Neuronal stem cell (in vitro differentiated cells): ENCODE measurements at regions not wholly inside any gene's neighbourhood (a gene's known extent, or its start where the extent isn't known, plus 50 kb on each side); places are given as distances from the start of the nearest gene placed in this dataset.

ENCODE experiments used
- DNase-seq: peaks from one replicate; pipeline ENCODE4 v3.0.0-alpha.2; 2013; ENCODE audit warnings: low spot score
- H2AFZ ChIP-seq: one replicate; pipeline ENCODE4 v1.6.1; 2013; ENCODE audit warnings: mild to moderate bottlenecking, low read length, inconsistent platforms
- H2AK5ac ChIP-seq: 2 replicates; pipeline ENCODE4 v1.6.1; 2013; ENCODE audit warnings: low read depth, mild to moderate bottlenecking, inconsistent platforms, low read length, moderate library complexity, mixed read lengths
- H2BK120ac ChIP-seq: 2 replicates; pipeline ENCODE4 v1.6.1; 2013; ENCODE audit warnings: low read depth, mild to moderate bottlenecking, inconsistent platforms, low read length, moderate library complexity, mixed read lengths
- H2BK12ac ChIP-seq: one replicate; pipeline ENCODE4 v1.6.1; 2013; ENCODE audit warnings: low read length, inconsistent platforms
- H2BK15ac ChIP-seq: 2 replicates; pipeline ENCODE4 v1.6.1; 2013; ENCODE audit warnings: mild to moderate bottlenecking, low read length, inconsistent platforms, mixed read lengths
- H2BK5ac ChIP-seq: one replicate; pipeline ENCODE4 v1.6.1; 2013; ENCODE audit warnings: inconsistent platforms, mild to moderate bottlenecking, low read length, moderate library complexity
- H3K14ac ChIP-seq: one replicate; pipeline ENCODE4 v1.6.1; 2013; ENCODE audit warnings: low read length, inconsistent platforms
- H3K18ac ChIP-seq: 2 replicates; pipeline ENCODE4 v1.6.1; 2013; ENCODE audit warnings: low read length, inconsistent platforms
- H3K23ac ChIP-seq: 2 replicates; pipeline ENCODE4 v1.6.1; 2013; ENCODE audit warnings: low read depth, mild to moderate bottlenecking, mixed read lengths, low read length, inconsistent platforms; ENCODE audit not compliant: poor library complexity
- H3K27ac ChIP-seq: replicated peaks from 3 replicates; pipeline ENCODE4 v1.5.1; 2013; ENCODE audit warnings: low read length, inconsistent platforms
- H3K27me3 ChIP-seq, 3 experiments: 2 replicates each; pipeline ENCODE4 v1.6.1; 2013; ENCODE audit warnings: low read length in 3 of 3, mild to moderate bottlenecking in 2 of 3, inconsistent platforms in 1 of 3, low read depth in 1 of 3, mixed read lengths in 1 of 3, moderate library complexity in 1 of 3; ENCODE audit not compliant: control insufficient read depth in 3 of 3, insufficient read depth in 3 of 3
- H3K36me3 ChIP-seq, 2 donors: replicated peaks in 1 of 2; 2 replicates each; pipeline ENCODE4 v1.6.1; 2013; ENCODE audit warnings: low read length in 2 of 2; ENCODE audit not compliant: control insufficient read depth in 2 of 2, insufficient read depth in 2 of 2
- H3K4ac ChIP-seq: 2 replicates; pipeline ENCODE4 v1.6.1; 2013; ENCODE audit warnings: inconsistent platforms, mild to moderate bottlenecking, low read length, moderate library complexity
- H3K4me1 ChIP-seq, 2 donors: 1 replicate in 1 of 2; 2 replicates in 1 of 2; pipeline ENCODE4 v1.6.1; 2013; ENCODE audit warnings: low read length in 2 of 2, low read depth in 1 of 2; ENCODE audit not compliant: control insufficient read depth in 2 of 2, insufficient read depth in 1 of 2
- H3K4me2 ChIP-seq: one replicate; pipeline ENCODE4 v1.6.1; 2013; ENCODE audit warnings: mild to moderate bottlenecking, low read length, inconsistent platforms; ENCODE audit not compliant: insufficient read depth, poor library complexity, severe bottlenecking
- H3K4me3 ChIP-seq, 2 donors: 2 replicates each; pipeline ENCODE4 v1.5.1; 2013; ENCODE audit warnings: low read length in 2 of 2, mild to moderate bottlenecking in 2 of 2, inconsistent platforms in 1 of 2, moderate library complexity in 1 of 2
- H3K79me1 ChIP-seq: one replicate; pipeline ENCODE4 v1.6.1; 2013; ENCODE audit warnings: low read depth, mild to moderate bottlenecking, inconsistent platforms, low read length, moderate library complexity
- H3K9ac ChIP-seq: one replicate; pipeline ENCODE4 v1.6.1; 2013; ENCODE audit warnings: mild to moderate bottlenecking, low read depth, low read length, inconsistent platforms; ENCODE audit not compliant: poor library complexity
- H3K9me3 ChIP-seq, 2 donors: replicated peaks in 1 of 2; 2 replicates each; pipeline versions ENCODE3 to v1.6.1; 2013; ENCODE audit warnings: low read length in 2 of 2, mild to moderate bottlenecking in 2 of 2, inconsistent platforms in 1 of 2, low read depth in 1 of 2, mixed read lengths in 1 of 2, moderate library complexity in 1 of 2; ENCODE audit not compliant: control insufficient read depth in 2 of 2, insufficient read depth in 1 of 2
- H4K8ac ChIP-seq: one replicate; pipeline ENCODE4 v1.6.1; 2013; ENCODE audit warnings: low read depth, mild to moderate bottlenecking, inconsistent platforms, low read length, moderate library complexity
- H4K91ac ChIP-seq: one replicate; pipeline ENCODE4 v1.6.1; 2013; ENCODE audit warnings: low read length, low read depth, mild to moderate bottlenecking, inconsistent platforms; ENCODE audit not compliant: poor library complexity
- WGBS, 2 donors: extraction: QIAGEN DNeasy Blood & Tissue Kit; methylation state at CpG; one replicate each; pipeline ENCODE4 v1.1.7; 2013; ENCODE audit warnings: missing lambda C conversion rate in 2 of 2, mixed read lengths in 1 of 2; ENCODE audit not compliant: insufficient read length in 2 of 2, insufficient replicate concordance in 1 of 2; ENCODE audit errors: extremely low coverage in 2 of 2; 5-methylcytosine and 5-hydroxymethylcytosine counted together

DNA sequence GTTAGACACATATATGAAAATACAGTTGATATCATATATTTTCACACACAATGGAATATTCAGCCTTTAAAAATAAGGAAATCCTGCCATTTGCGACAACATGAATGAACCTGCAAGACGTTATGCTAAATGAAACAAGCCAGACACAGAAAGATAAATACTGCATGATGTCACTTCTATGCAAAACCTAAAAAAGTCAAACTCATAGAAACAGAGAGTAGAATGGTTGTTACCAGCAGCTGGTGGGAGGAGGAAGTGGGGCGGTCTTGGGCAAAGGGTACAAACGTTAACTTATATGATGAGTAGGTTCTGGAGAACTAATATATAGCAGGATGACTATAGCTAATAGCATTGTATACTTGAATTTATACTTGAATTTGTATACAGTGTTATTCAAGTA, 213.2 kb upstream of the NR2F2 start:
- no peak overlapping the region for H3K14ac ChIP-seq
- H4K8ac ChIP-seq, result no peak overlapping the region
- no peak overlapping the region for H2BK15ac ChIP-seq
- no peaks in the 10 kb centered on the region for H3K9me3 ChIP-seq
- H2BK120ac ChIP-seq, result no peak overlapping the region
- no peak overlapping the region for H2AFZ ChIP-seq
- H3K36me3 ChIP-seq, result no peaks in the 10 kb centered on the region
- no peak overlapping the region for H3K4me3 ChIP-seq
- H2BK5ac ChIP-seq, result no peak overlapping the region
- WGBS, 2 donors, result no CpG with 5 or more reads among the region's 4 CpGs
- H3K4me2 ChIP-seq, result no peak overlapping the region
- H4K91ac ChIP-seq, result no peak overlapping the region
- DNase-seq, result no peak
- H3K27ac ChIP-seq, result no peak overlapping the region
- H3K9ac ChIP-seq, result no peak overlapping the region
- no peaks in the 10 kb centered on the region for H3K79me1 ChIP-seq
- no peak overlapping the region for H2AK5ac ChIP-seq
- peaks cover 3 to 5% of the 10 kb centered on the region in 2 donors for H3K4me1 ChIP-seq
- H3K27me3 ChIP-seq, result no peaks in the 10 kb centered on the region
- no peak overlapping the region for H3K18ac ChIP-seq
- H3K4ac ChIP-seq, result no peak overlapping the region
- no peak overlapping the region for H3K23ac ChIP-seq
- H2BK12ac ChIP-seq, result no peak overlapping the region

DNA sequence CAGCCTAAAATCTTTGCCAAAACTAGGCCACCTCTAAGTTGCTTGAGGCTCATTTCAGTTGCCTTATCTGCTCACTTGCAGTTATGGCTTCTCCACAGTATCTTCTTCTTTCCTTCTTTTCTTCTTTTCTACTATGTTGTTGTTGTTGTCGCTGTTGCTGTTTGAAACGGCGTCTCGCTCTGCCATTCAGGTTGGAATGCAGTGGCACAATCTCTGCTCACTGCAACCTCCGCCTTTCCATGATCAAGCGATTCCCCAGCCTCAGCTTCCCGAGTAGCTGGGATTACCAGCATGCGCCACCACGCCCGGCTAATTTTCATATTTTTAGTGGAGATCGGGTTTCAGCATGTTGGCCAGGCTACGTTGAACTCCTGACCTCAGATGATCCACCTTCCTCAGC, 210.8 kb upstream of the NR2F2 start:
- H2BK5ac ChIP-seq, result no peak overlapping the region
- H3K4me1 ChIP-seq, result peaks cover under 1 to 7% of the 10 kb centered on the region in 2 donors
- no peak overlapping the region for H3K14ac ChIP-seq
- DNase-seq, result no peak
- no peak overlapping the region for H3K23ac ChIP-seq
- H3K9me3 ChIP-seq, result no peaks in the 10 kb centered on the region
- no peak overlapping the region for H3K9ac ChIP-seq
- no peak overlapping the region for H2BK120ac ChIP-seq
- no peak overlapping the region for H2AK5ac ChIP-seq
- H4K91ac ChIP-seq, result no peak overlapping the region
- WGBS, 2 donors, result no CpG with 5 or more reads among the region's 12 CpGs
- no peak overlapping the region for H4K8ac ChIP-seq
- no peaks in the 10 kb centered on the region for H3K36me3 ChIP-seq
- H3K18ac ChIP-seq, result no peak overlapping the region
- no peaks in the 10 kb centered on the region for H3K79me1 ChIP-seq
- H2BK12ac ChIP-seq, result no peak overlapping the region
- H3K4me2 ChIP-seq, result no peak overlapping the region
- no peak overlapping the region for H3K27ac ChIP-seq
- H3K27me3 ChIP-seq, result no peaks in the 10 kb centered on the region
- H3K4me3 ChIP-seq, result no peak overlapping the region
- H2BK15ac ChIP-seq, result no peak overlapping the region
- H3K4ac ChIP-seq, result no peak overlapping the region
- no peak overlapping the region for H2AFZ ChIP-seq

DNA sequence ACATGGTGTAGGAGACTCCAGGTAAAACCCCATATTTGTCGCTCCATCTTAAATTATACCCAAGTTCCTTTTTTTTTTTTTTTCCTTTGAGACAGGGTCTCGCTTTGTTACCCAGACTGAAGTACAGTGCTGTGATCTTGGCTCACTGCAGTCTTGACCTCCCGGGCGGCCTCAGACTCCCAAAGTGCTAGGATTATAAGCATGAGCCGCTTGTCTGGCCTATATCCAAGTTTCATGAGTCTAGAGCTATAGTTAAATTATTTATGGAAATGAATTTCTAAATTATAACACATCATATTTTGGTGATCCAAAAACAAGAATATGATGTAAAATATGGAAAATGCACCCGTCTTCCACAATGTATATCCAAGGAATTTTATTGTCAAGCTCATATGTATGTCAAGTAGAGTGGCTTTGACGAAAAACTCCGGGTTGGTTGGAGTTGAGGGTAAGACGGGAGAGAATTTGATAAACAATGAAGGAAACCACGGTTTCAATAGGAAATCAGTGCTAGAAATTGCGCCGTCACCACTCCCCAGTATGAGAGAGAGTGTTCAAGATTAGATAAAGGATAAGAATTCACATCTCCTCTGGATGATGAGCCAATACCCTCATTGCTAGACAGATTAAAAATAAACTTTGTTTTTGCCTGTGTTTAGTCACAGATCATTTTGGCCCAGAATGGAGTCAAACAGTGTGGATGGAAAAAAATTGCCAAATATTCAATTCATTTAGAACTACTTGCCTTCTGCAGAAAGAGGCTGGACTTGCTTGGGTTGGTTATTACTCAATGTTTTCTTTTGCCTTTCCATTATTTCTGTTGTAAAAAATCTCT, 209.2 kb upstream of the NR2F2 start:
- Histone ChIP-seq H3K14ac (no peak overlapping the region), H2BK15ac (no peak overlapping the region), H2BK5ac (no peak overlapping the region), H3K4me1 (peaks cover 0 to 7% of the 10 kb centered on the region in 2 donors), H3K27me3 (no peaks in the 10 kb centered on the region), H4K91ac (no peak overlapping the region), H3K27ac (no peak overlapping the region), H4K8ac (no peak overlapping the region), H3K4me2 (no peak overlapping the region), H2BK120ac (no peak overlapping the region), H3K36me3 (no peaks in the 10 kb centered on the region), H3K4ac (no peak overlapping the region), H3K4me3 (no peak overlapping the region), H2BK12ac (no peak overlapping the region), H2AK5ac (no peak overlapping the region), H2AFZ (no peak overlapping the region), H3K23ac (no peak overlapping the region), H3K79me1 (no peaks in the 10 kb centered on the region), H3K9me3 (no peaks in the 10 kb centered on the region), H3K9ac (no peak overlapping the region), H3K18ac (no peak overlapping the region)
- no peak for DNase-seq
- no CpG with 5 or more reads among the region's 12 CpGs for WGBS, 2 donors

DNA sequence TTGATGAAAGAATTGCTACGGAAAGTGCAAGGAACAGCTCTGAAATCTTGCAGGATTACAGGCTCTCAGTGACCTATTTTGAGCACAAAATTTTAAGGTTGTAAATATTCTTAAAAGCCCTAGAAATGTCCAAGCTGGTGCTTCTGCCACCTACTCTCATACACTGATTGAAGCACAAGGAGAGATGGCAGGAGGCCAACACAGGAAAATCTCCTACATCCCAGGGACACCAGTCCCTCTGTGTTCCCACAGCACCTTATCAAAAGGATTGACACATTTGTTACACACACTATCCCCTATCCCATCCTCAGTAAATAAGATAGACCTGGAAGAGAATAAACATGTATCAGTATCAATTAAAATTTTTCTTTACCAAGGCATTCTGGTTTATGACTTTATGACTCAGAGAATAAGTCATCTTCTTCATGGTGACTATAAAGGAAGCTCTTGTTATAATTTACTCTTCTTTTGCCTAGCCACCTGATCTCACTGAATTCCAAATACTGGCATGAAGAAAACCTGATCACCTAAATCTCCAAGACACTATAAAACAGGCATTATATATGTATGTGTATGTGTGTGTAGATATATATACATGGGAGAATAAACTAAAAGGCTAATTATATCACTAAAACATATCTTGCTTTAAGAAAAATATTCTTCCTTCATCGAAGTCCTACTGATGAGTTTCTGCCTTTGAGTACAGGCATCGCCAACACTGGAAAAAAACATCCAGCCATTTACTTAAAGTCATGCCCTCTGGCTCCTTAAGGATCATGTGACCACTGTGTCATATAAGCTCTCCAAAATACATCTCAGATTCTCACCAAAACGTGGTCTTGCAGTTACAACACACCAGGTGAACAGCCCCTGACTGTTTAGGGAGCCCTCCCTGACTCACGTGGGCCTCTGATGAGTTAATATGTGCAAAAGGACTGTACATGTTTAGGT, 208.1 kb upstream of the NR2F2 start:
- Histone ChIP-seq H3K18ac (no peak overlapping the region), H4K91ac (no peak overlapping the region), H3K4me2 (no peak overlapping the region), H3K4ac (no peak overlapping the region), H2BK5ac (no peak overlapping the region), H3K14ac (no peak overlapping the region), H3K79me1 (no peaks in the 10 kb centered on the region), H2BK12ac (no peak overlapping the region), H4K8ac (no peak overlapping the region), H2AK5ac (no peak overlapping the region), H2BK120ac (no peak overlapping the region), H3K9ac (no peak overlapping the region), H2AFZ (no peak overlapping the region), H3K27ac (no peak overlapping the region), H3K4me3 (no peak overlapping the region), H3K9me3 (no peaks in the 10 kb centered on the region), H2BK15ac (no peak overlapping the region), H3K4me1 (peaks cover 0 to 7% of the 10 kb centered on the region in 2 donors), H3K27me3 (no peaks in the 10 kb centered on the region), H3K36me3 (no peaks in the 10 kb centered on the region), H3K23ac (no peak overlapping the region)
- no peak for DNase-seq
- no CpG with 5 or more reads among the region's 5 CpGs for WGBS, 2 donors
